Activated CD8-positive, alpha-beta memory T cell treated with anti-CD3 and anti-CD28 coated beads for 24 hours (primary cell): ENCODE measurements at regions not wholly inside any gene's neighbourhood (a gene's known extent, or its start where the extent isn't known, plus 50 kb on each side); places are given as distances from the start of the nearest gene placed in this dataset.
"Not testable (repeated sequence)": the region's sequence is repeated elsewhere in the genome, so short reads cannot be mapped to it uniquely, and the experiment has no call there.

Source experiments
- DNase-seq: peaks from one replicate; pipeline ENCODE4 v3.0.0-alpha.2; 2020

- peak; percentile 45 for DNase-seq
These were observed 101.7 kb upstream of the ZNF236 start for GRCh38 chr18:76720683-76721082.

GRCh38 chr18:76715012-76715610 lies 107.2 kb upstream of the ZNF236 start:
- DNase-seq: peak; percentile 38

- peak; percentile 53 for DNase-seq
These were observed 108.9 kb upstream of the ZNF236 start for GRCh38 chr18:76713432-76713831.

GRCh38 chr18:76712511-76713140 lies 109.7 kb upstream of the ZNF236 start:
- peak; percentile 47 for DNase-seq

GRCh38 chr18:76710646-76711520 lies 111.5 kb upstream of the ZNF236 start:
- DNase-seq: peak; percentile 53

- DNase-seq: peak; percentile 84
These were observed 112.4 kb upstream of the ZNF236 start for GRCh38 chr18:76709659-76710645.

- DNase-seq: peak; percentile 53
These were observed 113.5 kb upstream of the ZNF236 start for GRCh38 chr18:76708722-76709353.

- peak; percentile 47 for DNase-seq
These were observed 114.2 kb upstream of the ZNF236 start for GRCh38 chr18:76708071-76708721.

- peak; percentile 24 for DNase-seq
These were observed 114.8 kb upstream of the ZNF236 start for GRCh38 chr18:76707534-76707933.

GRCh38 chr18:76704589-76704988 lies 117.8 kb upstream of the ZNF236 start:
- DNase-seq: not testable (repeated sequence)

GRCh38 chr18:76699923-76700322 lies 122.4 kb upstream of the ZNF236 start:
- no peak for DNase-seq

GRCh38 chr18:76697441-76697901 lies 124.9 kb upstream of the ZNF236 start:
- no peak for DNase-seq

GRCh38 chr18:76691800-76692199 lies 130.6 kb upstream of the ZNF236 start:
- no peak for DNase-seq

- DNase-seq: no peak
These were observed 132.6 kb upstream of the ZNF236 start for GRCh38 chr18:76689646-76690264.

GRCh38 chr18:76688724-76689472 lies 133.5 kb upstream of the ZNF236 start:
- DNase-seq: no peak

- DNase-seq: peak; percentile 60
These were observed 134.9 kb upstream of the ZNF236 start for GRCh38 chr18:76687304-76687962.

GRCh38 chr18:76686737-76687231 lies 135.6 kb upstream of the ZNF236 start:
- peak; percentile 59 for DNase-seq

GRCh38 chr18:76685860-76686259 lies 136.5 kb upstream of the ZNF236 start:
- no peak for DNase-seq

- no peak for DNase-seq
These were observed 137.0 kb upstream of the ZNF236 start for GRCh38 chr18:76685402-76685801.
